ENCODE measurements at regions not wholly inside any gene's neighbourhood (a gene's known extent, or its start where the extent isn't known, plus 50 kb on each side); places are given as distances from the start of the nearest gene placed in this dataset.
A peak's percentile ranks its signal among the peaks of the same experiment; 100 is the strongest.

- no peak for DNase-seq (ENCODE audit: low spot score)
Observed at GRCh38 chr2:59074071-59074470, 832.9 kb upstream of the FANCL start.

GRCh38 chr2:59073286-59073685 lies 832.2 kb upstream of the FANCL start:
- no peak for DNase-seq (ENCODE audit: low spot score)

GRCh38 chr2:59068255-59068654 lies 827.1 kb upstream of the FANCL start:
- DNase-seq (ENCODE audit: low spot score) = no peak

- no peak for DNase-seq (ENCODE audit: low spot score)
Observed at GRCh38 chr2:59066787-59067399, 825.8 kb upstream of the FANCL start.

GRCh38 chr2:59047373-59047995 lies 806.4 kb upstream of the FANCL start:
- DNase-seq (ENCODE audit: low spot score) = no peak

- no peak for DNase-seq (ENCODE audit: low spot score)
Observed at GRCh38 chr2:59046401-59047372, 805.6 kb upstream of the FANCL start.

- DNase-seq (ENCODE audit: low spot score) = no peak
Observed at GRCh38 chr2:59044736-59045135, 803.6 kb upstream of the FANCL start.

- no peak for DNase-seq (ENCODE audit: low spot score)
Observed at GRCh38 chr2:59041139-59041538, 800.0 kb upstream of the FANCL start.

GRCh38 chr2:59034837-59035236 lies 793.7 kb upstream of the FANCL start:
- no peak for DNase-seq (ENCODE audit: low spot score)

- DNase-seq (ENCODE audit: low spot score) = no peak
Observed at GRCh38 chr2:59034106-59034505, 793.0 kb upstream of the FANCL start.

GRCh38 chr2:59033661-59034060 lies 792.5 kb upstream of the FANCL start:
- no peak for DNase-seq (ENCODE audit: low spot score)

GRCh38 chr2:59032499-59032898 lies 791.4 kb upstream of the FANCL start:
- no peak for DNase-seq (ENCODE audit: low spot score)

- no peak for DNase-seq (ENCODE audit: low spot score)
Observed at GRCh38 chr2:59029058-59029457, 787.9 kb upstream of the FANCL start.

GRCh38 chr2:59027320-59027719 lies 786.2 kb upstream of the FANCL start:
- DNase-seq (ENCODE audit: low spot score) = no peak

- peak; percentile 22 for DNase-seq (ENCODE audit: low spot score)
Observed at GRCh38 chr2:59025157-59025757, 784.1 kb upstream of the FANCL start.

GRCh38 chr2:59021786-59022185 lies 780.7 kb upstream of the FANCL start:
- no peak for DNase-seq (ENCODE audit: low spot score)

- DNase-seq (ENCODE audit: low spot score) = no peak
Observed at GRCh38 chr2:59019566-59020159, 778.5 kb upstream of the FANCL start.

- DNase-seq (ENCODE audit: low spot score) = no peak
Observed at GRCh38 chr2:59018737-59019136, 777.6 kb upstream of the FANCL start.

GRCh38 chr2:59015027-59015426 lies 773.9 kb upstream of the FANCL start:
- no peak for DNase-seq (ENCODE audit: low spot score)

GRCh38 chr2:59012971-59013370 lies 771.8 kb upstream of the FANCL start:
- DNase-seq (ENCODE audit: low spot score) = no peak

- no peak for DNase-seq (ENCODE audit: low spot score)
Observed at GRCh38 chr2:59012234-59012633, 771.1 kb upstream of the FANCL start.

GRCh38 chr2:59008950-59009349 lies 767.8 kb upstream of the FANCL start:
- DNase-seq (ENCODE audit: low spot score) = no peak

Data from AG08395 (cell line).